Subcutaneous abdominal adipose tissue (tissue), 5 donors: ENCODE measurements at regions not wholly inside any gene's neighbourhood (a gene's known extent, or its start where the extent isn't known, plus 50 kb on each side); places are given as distances from the start of the nearest gene placed in this dataset.

ENCODE experiments used
- H3K27ac ChIP-seq: one replicate; pipeline ENCODE4 v1.7.0; 2013; ENCODE audit warnings: low read depth, mild to moderate bottlenecking, inconsistent platforms, low read length, moderate library complexity
- H3K27me3 ChIP-seq, 5 donors: one replicate each; pipeline ENCODE4 v1.7.0; 2013; ENCODE audit warnings: low read length in 5 of 5, inconsistent platforms in 1 of 5; ENCODE audit not compliant: control insufficient read depth in 5 of 5, insufficient read depth in 4 of 5
- H3K36me3 ChIP-seq, 5 donors: one replicate each; pipeline ENCODE4 v1.7.0; 2013; ENCODE audit warnings: low read length in 5 of 5; ENCODE audit not compliant: control insufficient read depth in 5 of 5, insufficient read depth in 5 of 5
- H3K4me1 ChIP-seq, 5 donors: one replicate each; pipeline ENCODE4 v1.7.0; 2013; ENCODE audit warnings: low read length in 5 of 5, mild to moderate bottlenecking in 3 of 5, moderate library complexity in 1 of 5; ENCODE audit not compliant: control insufficient read depth in 5 of 5, insufficient read depth in 5 of 5
- H3K4me3 ChIP-seq, 5 donors: one replicate each; pipeline ENCODE4 v1.7.0; 2013; ENCODE audit warnings: low read length in 5 of 5, low read depth in 1 of 5
- H3K9ac ChIP-seq, 5 donors: one replicate each; pipeline ENCODE4 v1.7.0; 2013; ENCODE audit warnings: low read length in 5 of 5, mild to moderate bottlenecking in 4 of 5, moderate library complexity in 3 of 5
- H3K9me3 ChIP-seq, 5 donors: one replicate each; pipeline ENCODE4 v1.7.0; 2013; ENCODE audit warnings: low read length in 5 of 5; ENCODE audit not compliant: control insufficient read depth in 5 of 5
- donor health status: healthy.
- donor health status: healthy.
- donor health status: healthy.
- donor health status: healthy.
- donor health status: healthy.

DNA sequence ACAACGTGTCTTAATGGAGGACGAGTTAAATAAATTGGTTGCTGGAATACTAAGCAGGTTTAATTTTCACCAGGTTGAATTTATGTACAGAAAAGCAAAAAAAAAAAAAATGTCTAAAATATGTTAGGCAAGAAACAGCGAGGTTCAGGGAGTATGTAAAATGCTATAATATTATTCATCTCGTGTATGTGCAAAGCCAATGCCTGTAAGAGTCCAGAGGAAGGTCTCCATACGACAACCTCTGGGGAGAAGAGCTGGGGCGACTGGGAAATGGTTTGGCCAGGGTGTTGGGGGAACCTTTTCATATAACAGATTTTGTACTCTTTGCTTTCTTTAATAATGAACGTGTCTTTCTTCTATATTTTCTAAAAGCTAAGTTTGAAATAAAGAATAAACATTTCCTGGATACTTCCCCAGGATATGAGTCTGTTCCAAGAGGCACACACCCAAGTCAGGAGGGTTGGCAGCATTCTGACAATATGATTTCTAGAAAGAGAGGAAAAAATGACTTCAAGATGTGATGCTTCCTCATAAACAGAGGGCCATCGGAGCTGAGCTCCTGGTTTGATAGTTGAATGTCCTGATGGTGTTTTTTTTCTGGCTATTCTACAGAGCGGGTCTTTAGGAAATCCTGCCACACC is 208.6 kb upstream of the MGMT start:
- Histone ChIP-seq H3K4me3 (peak overlapping the region in 4 of 5 donors; percentile 16 to 53 (median 32)), H3K4me1 (peaks cover 6 to 47% (median 15%) of the 10 kb centered on the region in 5 donors), H3K27me3 (no peaks in the 10 kb centered on the region), H3K9ac (peak overlapping the region in 2 of 5 donors; percentile 43 to 47), H3K9me3 (no peaks in the 10 kb centered on the region), H3K27ac (peak overlapping the region; percentile 83), H3K36me3 (no peaks in the 10 kb centered on the region)

DNA sequence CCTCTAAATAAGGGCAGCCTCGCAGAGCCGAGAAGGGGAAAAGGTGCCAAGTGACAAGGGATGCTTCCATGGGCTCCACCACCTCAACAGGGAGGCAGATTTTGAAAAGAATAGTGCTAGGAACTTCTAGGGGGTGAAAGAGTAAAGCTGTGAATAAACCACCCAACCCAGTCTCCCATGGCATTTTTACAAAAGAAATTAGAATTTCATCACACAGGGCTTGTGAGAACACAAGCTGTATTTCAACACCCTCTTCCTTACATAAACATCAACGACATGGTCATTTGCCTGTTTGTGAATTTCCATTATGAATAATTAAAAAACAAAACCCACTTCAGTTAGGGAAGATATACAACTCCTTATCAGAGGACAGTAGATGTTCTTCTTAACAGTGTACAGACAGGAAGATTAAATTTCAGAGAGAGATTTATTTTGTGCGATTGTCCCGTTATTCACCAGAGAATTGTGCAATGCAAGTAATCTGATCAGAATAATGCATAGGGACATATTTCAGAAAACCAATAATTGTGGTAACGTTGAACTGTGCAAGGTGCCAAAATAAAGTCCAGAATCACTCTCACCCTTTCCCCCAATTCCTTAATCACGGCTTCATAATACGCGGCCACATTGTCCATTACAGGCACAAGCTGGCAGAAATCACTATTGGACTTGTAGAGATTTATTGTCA is 207.8 kb upstream of the MGMT start:
- Histone ChIP-seq H3K27ac (peak overlapping the region; percentile 83), H3K9ac (peak overlapping the region in 2 of 5 donors; percentile 43 to 47), H3K27me3 (no peaks in the 10 kb centered on the region), H3K36me3 (no peaks in the 10 kb centered on the region), H3K4me3 (peak overlapping the region in 4 of 5 donors; percentile 16 to 53 (median 32)), H3K9me3 (no peaks in the 10 kb centered on the region), H3K4me1 (peaks cover 6 to 40% (median 15%) of the 10 kb centered on the region in 5 donors)

DNA sequence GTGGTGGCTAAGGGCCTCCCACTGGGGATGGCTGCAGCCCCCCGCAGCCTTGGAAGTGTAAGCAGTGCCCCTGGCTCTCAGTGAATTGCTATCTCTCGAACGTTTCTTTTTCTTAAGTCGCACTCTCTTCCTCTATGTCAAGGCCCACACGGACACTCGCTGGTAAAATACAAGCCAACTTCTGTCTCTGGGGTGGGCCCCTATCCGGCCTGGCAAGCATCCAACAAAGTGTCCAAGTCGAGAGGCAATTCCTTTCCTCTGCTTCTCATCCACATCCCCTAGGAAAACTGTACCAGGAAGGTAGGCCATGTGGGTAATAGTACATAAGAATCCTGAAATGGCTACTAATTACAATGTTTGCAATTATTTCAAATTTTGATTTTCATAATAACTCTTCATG is 194.9 kb upstream of the MGMT start:
- Histone ChIP-seq H3K4me1 (peaks cover 0 to 18% (median 4%) of the 10 kb centered on the region in 5 donors), H3K27me3 (peaks cover 0 to 4% (median 0%) of the 10 kb centered on the region in 5 donors), H3K9me3 (peaks cover 0 to 4% (median 0%) of the 10 kb centered on the region in 5 donors), H3K27ac (no peak overlapping the region), H3K9ac (no peak overlapping the region), H3K36me3 (no peaks in the 10 kb centered on the region), H3K4me3 (no peak overlapping the region)

DNA sequence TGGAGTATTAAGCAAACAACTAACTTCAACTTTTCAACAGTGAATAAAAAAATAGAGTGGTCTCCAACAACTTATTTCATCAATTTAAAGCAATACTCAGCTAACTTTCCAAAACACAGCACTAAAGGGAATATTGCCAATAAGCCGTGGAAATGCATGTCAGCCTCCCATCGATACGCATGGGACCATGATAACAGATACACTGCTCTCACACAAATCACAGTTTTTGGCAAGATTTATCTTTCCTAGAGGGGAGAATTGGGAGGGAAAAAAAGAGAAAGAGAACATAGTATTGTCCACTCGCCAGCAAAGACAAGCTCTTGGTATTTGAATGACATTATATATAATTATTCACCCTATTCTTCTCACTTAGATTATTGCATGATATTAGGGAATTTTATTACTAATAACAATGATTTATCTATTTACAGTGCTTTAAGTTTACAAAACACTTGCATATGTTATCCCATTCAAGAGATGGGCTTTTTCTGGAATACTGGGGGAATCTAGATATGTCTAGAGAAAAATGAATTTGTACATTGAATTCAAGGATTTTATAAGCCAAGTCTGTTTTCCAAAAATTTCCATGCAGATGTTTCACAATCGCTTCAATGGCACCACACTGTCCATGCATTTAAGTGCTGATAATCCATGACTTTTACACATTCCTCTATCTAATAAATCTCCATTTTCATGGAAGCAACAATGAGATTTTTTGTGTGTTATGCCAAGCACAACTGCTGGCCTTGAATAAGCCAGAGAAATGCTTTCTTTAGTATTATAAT is 194.0 kb upstream of the MGMT start:
- Histone ChIP-seq H3K27me3 (peaks cover 0 to 5% (median 0%) of the 10 kb centered on the region in 5 donors), H3K27ac (no peak overlapping the region), H3K9me3 (peaks cover 0 to 4% (median 0%) of the 10 kb centered on the region in 5 donors), H3K4me3 (no peak overlapping the region), H3K4me1 (peaks cover 0 to 18% (median 4%) of the 10 kb centered on the region in 5 donors), H3K36me3 (no peaks in the 10 kb centered on the region), H3K9ac (no peak overlapping the region)

DNA sequence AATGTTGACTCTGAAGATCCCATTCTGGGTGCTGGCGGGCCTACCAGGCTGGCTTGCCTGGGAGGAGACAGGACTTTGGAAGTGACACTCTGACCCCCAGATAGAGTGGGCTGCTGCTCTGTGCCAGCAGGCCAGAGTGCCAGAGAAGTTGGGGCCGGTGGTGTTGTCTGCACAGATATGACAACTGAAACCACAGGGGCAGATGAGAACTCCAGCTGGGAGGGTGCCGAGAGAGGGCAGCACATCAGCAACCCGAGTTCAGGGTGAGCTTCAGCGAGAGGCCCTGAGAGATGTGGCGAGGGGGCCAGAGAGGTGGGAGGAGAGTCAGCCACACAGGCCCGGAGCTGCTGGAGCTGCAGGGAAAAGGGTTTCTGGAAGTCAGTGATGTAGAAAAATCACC is 193.2 kb upstream of the MGMT start:
- Histone ChIP-seq H3K9ac (no peak overlapping the region), H3K4me1 (peaks cover 0 to 18% (median 10%) of the 10 kb centered on the region in 5 donors), H3K4me3 (no peak overlapping the region), H3K36me3 (no peaks in the 10 kb centered on the region), H3K9me3 (peaks cover 0 to 4% (median 0%) of the 10 kb centered on the region in 5 donors), H3K27ac (no peak overlapping the region), H3K27me3 (peaks cover 0 to 5% (median 0%) of the 10 kb centered on the region in 5 donors)

DNA sequence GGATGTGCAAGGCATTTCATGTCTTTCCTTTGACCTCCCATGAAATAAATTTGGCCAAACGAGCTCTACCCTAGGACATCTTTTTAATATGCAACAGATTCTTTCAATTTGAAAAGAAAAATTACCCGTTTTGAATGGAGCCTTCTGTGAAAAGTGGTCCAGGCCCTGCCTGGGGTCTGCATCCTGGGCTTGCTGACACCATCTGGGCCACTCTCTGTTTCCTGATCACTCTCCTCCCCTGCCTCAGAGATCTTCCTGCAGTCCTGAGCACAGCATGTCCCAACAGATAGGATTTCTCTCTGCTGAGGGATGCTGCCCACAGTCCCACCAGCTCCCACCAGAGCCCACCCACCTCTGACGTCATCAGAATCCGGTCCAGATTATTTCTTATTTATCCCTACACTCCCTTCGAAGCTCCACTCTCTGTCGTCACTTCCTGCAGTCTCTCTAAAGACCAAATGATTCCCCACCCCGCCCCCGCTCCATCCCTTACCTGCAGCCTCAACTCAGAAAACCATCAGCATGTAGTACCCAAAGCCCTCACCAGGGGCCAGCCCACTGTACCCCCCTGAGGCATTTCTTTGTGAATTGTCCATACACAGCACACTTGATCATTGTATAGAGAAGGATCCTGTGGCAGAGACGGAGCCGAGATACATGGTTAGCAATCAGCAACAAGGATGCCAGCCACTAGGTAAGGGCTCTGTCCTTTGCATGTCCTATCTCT is 192.1 kb upstream of the MGMT start:
- H3K4me1 ChIP-seq: peaks cover 0 to 24% (median 11%) of the 10 kb centered on the region in 5 donors
- no peaks in the 10 kb centered on the region for H3K36me3 ChIP-seq
- no peak overlapping the region for H3K9ac ChIP-seq
- no peak overlapping the region for H3K4me3 ChIP-seq
- peaks cover 0 to 7% (median 0%) of the 10 kb centered on the region in 5 donors for H3K27me3 ChIP-seq
- H3K9me3 ChIP-seq: no peaks in the 10 kb centered on the region
- H3K27ac ChIP-seq: no peak overlapping the region

DNA sequence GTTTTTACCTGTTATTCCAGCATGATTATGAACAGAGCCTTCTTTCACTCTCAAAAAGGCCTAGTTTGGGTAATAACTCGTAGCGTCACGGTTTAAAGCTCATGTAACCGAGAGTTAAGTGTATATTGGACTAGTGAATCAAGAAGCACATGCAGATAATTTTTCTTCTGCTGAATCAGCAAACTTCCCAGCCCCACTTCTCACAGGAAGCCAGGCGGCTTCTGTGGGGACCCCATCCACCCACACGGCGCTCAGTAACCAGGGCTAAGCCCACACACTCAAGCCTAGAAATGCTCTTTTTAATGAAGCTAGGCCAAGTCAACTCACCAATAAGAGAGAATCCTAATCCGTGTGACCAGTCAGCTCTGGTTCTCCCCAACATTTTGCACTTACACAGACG is 191.2 kb upstream of the MGMT start:
- no peak overlapping the region for H3K9ac ChIP-seq
- no peaks in the 10 kb centered on the region for H3K36me3 ChIP-seq
- peaks cover 0 to 11% (median 3%) of the 10 kb centered on the region in 5 donors for H3K27me3 ChIP-seq
- H3K9me3 ChIP-seq: no peaks in the 10 kb centered on the region
- peaks cover 0 to 24% (median 11%) of the 10 kb centered on the region in 5 donors for H3K4me1 ChIP-seq
- H3K27ac ChIP-seq: no peak overlapping the region
- H3K4me3 ChIP-seq: no peak overlapping the region

DNA sequence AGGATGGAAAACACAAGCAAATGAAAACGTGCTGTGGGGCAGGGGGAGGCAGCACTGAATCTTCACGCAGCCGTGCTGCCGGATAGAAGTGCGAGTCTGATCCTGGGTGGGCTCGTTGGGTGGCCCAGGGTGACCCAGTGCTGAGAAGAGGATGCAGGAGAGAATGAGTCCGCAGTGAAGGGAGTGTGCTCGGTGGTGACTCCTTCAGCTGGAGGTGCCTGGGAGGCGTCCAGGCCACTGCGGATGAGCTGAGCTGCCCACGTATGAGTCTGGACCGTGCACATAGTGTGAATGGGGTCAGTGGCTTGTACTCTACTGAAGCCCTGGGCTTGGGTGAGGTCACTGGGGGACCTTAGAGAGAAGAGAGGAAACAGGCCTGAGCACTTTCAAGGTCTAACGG is 190.0 kb upstream of the MGMT start:
- Histone ChIP-seq H3K4me3 (no peak overlapping the region), H3K27me3 (peaks cover 0 to 11% (median 3%) of the 10 kb centered on the region in 5 donors), H3K27ac (no peak overlapping the region), H3K9me3 (no peaks in the 10 kb centered on the region), H3K9ac (no peak overlapping the region), H3K4me1 (peaks cover 0 to 22% (median 6%) of the 10 kb centered on the region in 5 donors), H3K36me3 (no peaks in the 10 kb centered on the region)

DNA sequence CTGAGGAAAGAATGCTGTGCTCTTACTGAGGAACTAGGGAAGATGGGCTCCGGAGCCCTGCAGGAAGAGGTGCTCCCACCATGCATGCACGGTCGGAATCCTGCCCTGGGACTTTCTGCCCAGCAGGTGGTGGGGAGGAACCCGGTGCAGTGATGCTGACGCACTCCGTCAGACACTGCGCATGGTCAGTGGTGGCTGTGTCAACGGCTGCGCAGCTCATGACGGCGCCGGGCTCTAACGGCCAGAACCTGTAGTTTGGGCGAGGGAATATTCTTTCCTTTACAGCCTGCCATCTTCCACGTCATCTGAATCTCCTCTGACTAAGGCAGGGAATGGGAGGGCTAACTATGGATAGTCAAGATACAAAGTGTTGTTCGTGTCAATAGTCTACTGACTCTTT is 189.2 kb upstream of the MGMT start:
- Histone ChIP-seq H3K4me1 (peaks cover 0 to 15% (median 3%) of the 10 kb centered on the region in 5 donors), H3K9me3 (no peaks in the 10 kb centered on the region), H3K4me3 (no peak overlapping the region), H3K27me3 (peaks cover 0 to 11% (median 3%) of the 10 kb centered on the region in 5 donors), H3K27ac (no peak overlapping the region), H3K36me3 (no peaks in the 10 kb centered on the region), H3K9ac (no peak overlapping the region)
